ENCODE measurements at regions not wholly inside any gene's neighbourhood (a gene's known extent, or its start where the extent isn't known, plus 50 kb on each side); places are given as distances from the start of the nearest gene placed in this dataset.

DNA sequence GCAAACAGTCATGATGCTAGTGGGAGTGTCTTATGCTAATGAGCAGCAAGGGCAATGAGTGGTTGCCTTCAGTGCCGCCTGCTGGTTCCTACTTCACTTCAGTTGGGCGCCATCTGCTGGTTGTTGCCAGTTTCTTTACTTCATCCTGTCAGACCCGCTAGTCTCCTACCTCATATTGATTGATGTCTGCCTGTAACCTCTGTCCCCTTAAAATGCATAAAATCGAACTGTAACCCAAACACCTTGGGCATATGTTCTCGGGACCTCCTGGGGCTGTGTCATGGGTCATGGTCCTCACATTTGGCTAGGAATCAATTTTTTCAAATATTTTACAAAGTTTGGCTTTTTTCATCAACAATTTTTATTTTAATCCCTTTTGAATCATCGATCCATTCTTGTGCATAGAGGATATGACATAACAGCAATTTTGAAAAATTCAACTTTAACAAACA is 62.8 kb upstream of the C7orf33 start:
- TF ChIP-seq POLR2A (IDR thresholded peaks at IDR 0.05; ENCODE audit: low read length) = no peak
- no peak for TF ChIP-seq GATA1 (IDR thresholded peaks at IDR 0.05; ENCODE audit: low read depth, low read length)

All from erythroblast (primary cell).